Lung (tissue), 11 donors: ENCODE measurements at regions not wholly inside any gene's neighbourhood (a gene's known extent, or its start where the extent isn't known, plus 50 kb on each side); places are given as distances from the start of the nearest gene placed in this dataset.
A peak's percentile ranks its signal among the peaks of the same experiment; 100 is the strongest.

ENCODE experiments used
- ATAC-seq: fragments of 200-7000 bp; cut with Tn5 transposase; one replicate; pipeline ENCODE4 v1.9.1; 2020; ENCODE audit warnings: moderate number of reproducible peaks; ENCODE audit not compliant: insufficient read depth, low FRiP score
- DNase-seq, 3 donors: peaks; one replicate each; pipeline ENCODE4 v3.0.0-alpha.2; 2013 to 2017
- H3K27ac ChIP-seq, 2 donors: one replicate each; pipeline ENCODE4 v1.5.1; 2013; ENCODE audit warnings: mild to moderate bottlenecking in 2 of 2, moderate library complexity in 2 of 2, control low read depth in 1 of 2, inconsistent platforms in 1 of 2, low read depth in 1 of 2, low read length in 1 of 2
- H3K27me3 ChIP-seq, 3 donors: one replicate each; pipeline ENCODE4 v1.5.1; 2013; ENCODE audit warnings: low read length in 2 of 3; ENCODE audit not compliant: control insufficient read depth in 3 of 3, insufficient read depth in 3 of 3
- H3K36me3 ChIP-seq, 4 donors: one replicate each; pipeline ENCODE4 v1.5.1; 2013; ENCODE audit warnings: low read length in 4 of 4, mild to moderate bottlenecking in 1 of 4, moderate library complexity in 1 of 4; ENCODE audit not compliant: control insufficient read depth in 4 of 4, insufficient read depth in 4 of 4
- H3K4me1 ChIP-seq, 5 donors: one replicate each; pipeline ENCODE4 v1.5.1; 2013; ENCODE audit warnings: low read length in 5 of 5, mild to moderate bottlenecking in 2 of 5, moderate library complexity in 1 of 5; ENCODE audit not compliant: control insufficient read depth in 5 of 5, insufficient read depth in 5 of 5
- H3K4me3 ChIP-seq: one replicate; pipeline ENCODE4 v1.5.1; 2013; ENCODE audit warnings: mild to moderate bottlenecking, control low read depth, moderate library complexity
- H3K9ac ChIP-seq, 2 donors: one replicate each; pipeline ENCODE4 v1.5.1; 2013; ENCODE audit warnings: low read length in 2 of 2, control low read depth in 1 of 2; ENCODE audit not compliant: insufficient read depth in 1 of 2
- H3K9me3 ChIP-seq, 4 donors: one replicate each; pipeline ENCODE4 v1.5.1; 2013; ENCODE audit warnings: low read length in 3 of 4, mild to moderate bottlenecking in 1 of 4, moderate library complexity in 1 of 4; ENCODE audit not compliant: control insufficient read depth in 4 of 4, insufficient read depth in 3 of 4
- WGBS, 2 donors: extraction: QIAGEN DNeasy Blood & Tissue Kit; methylation state at CpG; one replicate each; pipeline ENCODE4 v1.1.7; 2013; 5-methylcytosine and 5-hydroxymethylcytosine counted together
- TF ChIP-seq, protein P1 (sequence below): IDR thresholded peaks from 2 replicates; pipeline ENCODE4 v1.5.1; 2012; ENCODE audit warnings: mild to moderate bottlenecking; ENCODE audit errors: control extremely low read depth, extremely low read depth
- donor health status: control.
- donor health status: control.
- donor health status: Bipolar disorder and iron deficiency.
- donor health status: healthy.
- donor health status: DM: yes; HTN: yes; CAD: no.

DNA sequence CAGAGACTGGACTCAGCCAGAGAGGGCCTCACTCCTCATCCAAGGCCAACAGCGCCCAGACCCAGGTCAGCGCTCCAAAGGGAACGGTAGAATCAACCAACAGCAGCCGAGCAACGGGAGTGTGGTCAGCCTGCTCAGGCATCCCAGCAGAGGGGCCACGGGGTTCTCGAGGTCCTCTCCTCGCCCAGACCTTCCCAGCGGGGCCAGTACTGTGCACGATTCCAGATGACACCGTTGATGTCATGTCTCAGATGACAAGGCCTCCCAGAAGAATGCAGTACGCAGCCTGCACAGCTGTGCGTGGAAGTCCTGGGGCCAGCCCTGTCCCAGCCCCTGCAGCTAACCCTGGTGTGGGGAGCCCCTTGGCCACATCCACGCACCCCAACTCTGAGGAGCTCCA lies 141.0 kb upstream of the PPP1R26 start:
- Histone ChIP-seq H3K27me3 (peaks cover 0 to 12% (median 2%) of the 10 kb centered on the region in 3 donors), H3K36me3 (no peaks in the 10 kb centered on the region), H3K9me3 (no peaks in the 10 kb centered on the region), H3K27ac (no peak overlapping the region), H3K4me1 (peaks cover 0 to 18% (median 2%) of the 10 kb centered on the region in 5 donors), H3K9ac (no peak overlapping the region), H3K4me3 (no peak overlapping the region)
- DNase-seq, result peak in 1 of 3 donors; percentile 1
- TF ChIP-seq, protein P1, sequence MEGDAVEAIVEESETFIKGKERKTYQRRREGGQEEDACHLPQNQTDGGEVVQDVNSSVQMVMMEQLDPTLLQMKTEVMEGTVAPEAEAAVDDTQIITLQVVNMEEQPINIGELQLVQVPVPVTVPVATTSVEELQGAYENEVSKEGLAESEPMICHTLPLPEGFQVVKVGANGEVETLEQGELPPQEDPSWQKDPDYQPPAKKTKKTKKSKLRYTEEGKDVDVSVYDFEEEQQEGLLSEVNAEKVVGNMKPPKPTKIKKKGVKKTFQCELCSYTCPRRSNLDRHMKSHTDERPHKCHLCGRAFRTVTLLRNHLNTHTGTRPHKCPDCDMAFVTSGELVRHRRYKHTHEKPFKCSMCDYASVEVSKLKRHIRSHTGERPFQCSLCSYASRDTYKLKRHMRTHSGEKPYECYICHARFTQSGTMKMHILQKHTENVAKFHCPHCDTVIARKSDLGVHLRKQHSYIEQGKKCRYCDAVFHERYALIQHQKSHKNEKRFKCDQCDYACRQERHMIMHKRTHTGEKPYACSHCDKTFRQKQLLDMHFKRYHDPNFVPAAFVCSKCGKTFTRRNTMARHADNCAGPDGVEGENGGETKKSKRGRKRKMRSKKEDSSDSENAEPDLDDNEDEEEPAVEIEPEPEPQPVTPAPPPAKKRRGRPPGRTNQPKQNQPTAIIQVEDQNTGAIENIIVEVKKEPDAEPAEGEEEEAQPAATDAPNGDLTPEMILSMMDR, result no peak
- no peak for ATAC-seq
- 90% methylated on average over 14 of the region's 14 CpGs for WGBS, 2 donors

GRCh38 chr9:135339378-135339973 lies 140.1 kb upstream of the PPP1R26 start:
- no peak for ATAC-seq
- peaks cover 0 to 21% (median 2%) of the 10 kb centered on the region in 5 donors for H3K4me1 ChIP-seq
- H3K9ac ChIP-seq, result no peak overlapping the region
- H3K27ac ChIP-seq, result no peak overlapping the region
- H3K36me3 ChIP-seq, result no peaks in the 10 kb centered on the region
- WGBS, 2 donors, result 71 to 75% methylated on average over 16 to 17 of the region's 17 CpGs
- H3K27me3 ChIP-seq, result peaks cover 0 to 12% (median 2%) of the 10 kb centered on the region in 3 donors
- DNase-seq, result no peak
- no peaks in the 10 kb centered on the region for H3K9me3 ChIP-seq
- H3K4me3 ChIP-seq, result no peak overlapping the region
- TF ChIP-seq, protein P1, result no peak

- TF ChIP-seq, protein P1, result no peak
- ATAC-seq (no peak), DNase-seq (peak; percentile 39 to 64 (median 57))
- peaks cover 0 to 12% (median 2%) of the 10 kb centered on the region in 3 donors for H3K27me3 ChIP-seq
- 17 to 22% methylated on average over 12 of the region's 12 CpGs for WGBS, 2 donors
- no peak overlapping the region for H3K27ac ChIP-seq
- no peaks in the 10 kb centered on the region for H3K9me3 ChIP-seq
- H3K4me3 ChIP-seq, result no peak overlapping the region
- no peaks in the 10 kb centered on the region for H3K36me3 ChIP-seq
- H3K9ac ChIP-seq, result no peak overlapping the region
- H3K4me1 ChIP-seq, result peaks cover 0 to 21% (median 2%) of the 10 kb centered on the region in 5 donors
Measured at GRCh38 chr9:135340143-135340655, 139.4 kb upstream of the PPP1R26 start.
